ENCODE measurements at regions not wholly inside any gene's neighbourhood (a gene's known extent, or its start where the extent isn't known, plus 50 kb on each side); places are given as distances from the start of the nearest gene placed in this dataset.

GRCh38 chr2:181319286-181319685 lies 137.9 kb upstream of the ITGA4 start:
- no peaks in the 10 kb centered on the region for H3K27me3 Mint-ChIP-seq (ENCODE audit: low read depth)
- no peaks in the 10 kb centered on the region for H3K9me3 Mint-ChIP-seq (ENCODE audit: low read depth)
- TF ChIP-seq, protein P1, sequence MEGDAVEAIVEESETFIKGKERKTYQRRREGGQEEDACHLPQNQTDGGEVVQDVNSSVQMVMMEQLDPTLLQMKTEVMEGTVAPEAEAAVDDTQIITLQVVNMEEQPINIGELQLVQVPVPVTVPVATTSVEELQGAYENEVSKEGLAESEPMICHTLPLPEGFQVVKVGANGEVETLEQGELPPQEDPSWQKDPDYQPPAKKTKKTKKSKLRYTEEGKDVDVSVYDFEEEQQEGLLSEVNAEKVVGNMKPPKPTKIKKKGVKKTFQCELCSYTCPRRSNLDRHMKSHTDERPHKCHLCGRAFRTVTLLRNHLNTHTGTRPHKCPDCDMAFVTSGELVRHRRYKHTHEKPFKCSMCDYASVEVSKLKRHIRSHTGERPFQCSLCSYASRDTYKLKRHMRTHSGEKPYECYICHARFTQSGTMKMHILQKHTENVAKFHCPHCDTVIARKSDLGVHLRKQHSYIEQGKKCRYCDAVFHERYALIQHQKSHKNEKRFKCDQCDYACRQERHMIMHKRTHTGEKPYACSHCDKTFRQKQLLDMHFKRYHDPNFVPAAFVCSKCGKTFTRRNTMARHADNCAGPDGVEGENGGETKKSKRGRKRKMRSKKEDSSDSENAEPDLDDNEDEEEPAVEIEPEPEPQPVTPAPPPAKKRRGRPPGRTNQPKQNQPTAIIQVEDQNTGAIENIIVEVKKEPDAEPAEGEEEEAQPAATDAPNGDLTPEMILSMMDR (IDR thresholded peaks at IDR 0.05): no peak
- DNase-seq (ENCODE audit: low spot score): no peak
- no peaks in the 10 kb centered on the region for H3K36me3 Mint-ChIP-seq (ENCODE audit: low read depth)
- no peak overlapping the region for H3K4me3 Mint-ChIP-seq (ENCODE audit: unreplicated experiment)
- H3K4me1 Mint-ChIP-seq (ENCODE audit: low read depth): no peaks in the 10 kb centered on the region
- H3K27ac Mint-ChIP-seq (ENCODE audit: unreplicated experiment): no peak overlapping the region

DNA sequence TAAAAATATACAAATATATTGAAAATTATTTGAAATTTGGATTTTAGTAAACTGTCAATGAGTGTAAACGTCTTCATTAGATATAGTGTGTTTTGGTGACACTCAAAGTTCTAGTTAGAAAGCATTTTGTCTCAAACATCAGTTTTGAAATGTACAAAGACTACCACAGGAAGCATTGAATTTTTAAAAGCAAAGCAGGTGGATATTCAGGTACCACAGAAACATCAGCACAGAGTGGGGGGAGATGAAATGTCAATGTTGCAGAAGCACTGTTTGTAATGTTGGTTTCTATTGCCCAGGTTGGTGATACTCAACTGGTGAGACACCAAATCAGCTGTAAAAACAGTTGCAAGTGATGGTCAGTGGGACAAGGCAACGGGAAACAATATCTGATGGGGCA lies 136.5 kb upstream of the ITGA4 start:
- Mint-ChIP-seq H3K27ac (ENCODE audit: unreplicated experiment) (no peak overlapping the region), H3K4me1 (ENCODE audit: low read depth) (no peaks in the 10 kb centered on the region), H3K36me3 (ENCODE audit: low read depth) (no peaks in the 10 kb centered on the region), H3K27me3 (ENCODE audit: low read depth) (no peaks in the 10 kb centered on the region), H3K4me3 (ENCODE audit: unreplicated experiment) (no peak overlapping the region), H3K9me3 (ENCODE audit: low read depth) (no peaks in the 10 kb centered on the region)
- TF ChIP-seq, protein P1 (IDR thresholded peaks at IDR 0.05): no peak
- no peak for DNase-seq (ENCODE audit: low spot score)

GRCh38 chr2:181324912-181325311 lies 132.3 kb upstream of the ITGA4 start:
- H3K4me1 Mint-ChIP-seq (ENCODE audit: low read depth): no peaks in the 10 kb centered on the region
- peaks cover 15% of the 10 kb centered on the region for H3K9me3 Mint-ChIP-seq (ENCODE audit: low read depth)
- TF ChIP-seq, protein P1 (IDR thresholded peaks at IDR 0.05): no peak
- no peak for DNase-seq (ENCODE audit: low spot score)
- no peak overlapping the region for H3K27ac Mint-ChIP-seq (ENCODE audit: unreplicated experiment)
- H3K27me3 Mint-ChIP-seq (ENCODE audit: low read depth): no peaks in the 10 kb centered on the region
- peaks cover 2% of the 10 kb centered on the region for H3K36me3 Mint-ChIP-seq (ENCODE audit: low read depth)
- no peak overlapping the region for H3K4me3 Mint-ChIP-seq (ENCODE audit: unreplicated experiment)

DNA sequence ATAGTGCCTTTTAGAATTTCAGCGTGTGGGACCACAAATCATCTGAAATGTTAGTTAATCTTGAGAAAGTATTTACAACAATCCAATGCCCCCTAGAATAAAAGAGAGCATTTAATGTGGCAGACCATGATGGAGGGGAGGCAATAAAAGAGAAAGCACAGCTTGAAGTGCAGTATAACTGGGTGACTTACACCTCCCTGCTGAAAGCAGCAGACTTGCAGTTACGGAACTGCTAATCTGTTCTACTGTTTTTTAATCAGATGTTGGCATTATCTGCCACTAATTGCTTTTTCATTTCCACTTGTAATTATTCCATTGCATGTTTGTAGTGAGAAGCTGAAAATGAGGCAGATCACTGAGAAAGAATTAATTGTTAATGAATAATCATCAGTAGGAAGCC lies 130.5 kb upstream of the ITGA4 start:
- TF ChIP-seq, protein P1 (IDR thresholded peaks at IDR 0.05): no peak
- H3K36me3 Mint-ChIP-seq (ENCODE audit: low read depth): peaks cover 2% of the 10 kb centered on the region

DNA sequence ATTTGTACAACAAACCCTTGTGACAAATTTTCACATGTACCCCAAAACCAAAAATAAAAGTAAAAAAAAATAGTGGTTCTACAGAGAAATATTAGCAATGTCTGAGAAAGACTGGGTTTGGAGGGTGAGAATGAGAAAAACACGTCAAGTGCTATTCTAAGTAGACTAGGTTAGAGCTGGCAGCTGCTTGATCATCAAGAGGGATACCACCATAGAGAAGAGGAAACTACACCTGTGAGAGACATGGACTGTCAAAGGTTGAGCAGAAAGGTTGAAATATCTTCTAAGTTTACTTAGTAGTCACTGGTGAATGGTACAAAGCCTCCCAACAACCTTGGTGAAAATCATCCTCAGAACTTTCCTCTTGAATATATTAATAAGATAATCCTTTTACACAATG lies 126.9 kb upstream of the ITGA4 start:
- Mint-ChIP-seq H3K4me3 (ENCODE audit: unreplicated experiment) (no peak overlapping the region), H3K36me3 (ENCODE audit: low read depth) (peaks cover 2% of the 10 kb centered on the region), H3K4me1 (ENCODE audit: low read depth) (no peaks in the 10 kb centered on the region), H3K27ac (ENCODE audit: unreplicated experiment) (no peak overlapping the region), H3K9me3 (ENCODE audit: low read depth) (peaks cover 15% of the 10 kb centered on the region), H3K27me3 (ENCODE audit: low read depth) (no peaks in the 10 kb centered on the region)
- TF ChIP-seq, protein P1 (IDR thresholded peaks at IDR 0.05): no peak
- DNase-seq (ENCODE audit: low spot score): no peak

More for the DNA sequence above, 130.5 kb upstream of the ITGA4 start:
- H3K4me3 Mint-ChIP-seq (ENCODE audit: unreplicated experiment): no peak overlapping the region
- peaks cover 15% of the 10 kb centered on the region for H3K9me3 Mint-ChIP-seq (ENCODE audit: low read depth)
- no peak overlapping the region for H3K27ac Mint-ChIP-seq (ENCODE audit: unreplicated experiment)
- no peak for DNase-seq (ENCODE audit: low spot score)
- H3K4me1 Mint-ChIP-seq (ENCODE audit: low read depth): no peaks in the 10 kb centered on the region
- no peaks in the 10 kb centered on the region for H3K27me3 Mint-ChIP-seq (ENCODE audit: low read depth)

Measured in chondrocyte (in vitro differentiated cells).